ENCODE measurements at regions not wholly inside any gene's neighbourhood (a gene's known extent, or its start where the extent isn't known, plus 50 kb on each side); places are given as distances from the start of the nearest gene placed in this dataset.

GRCh38 chr2:220280736-220281135, 653.3 kb downstream of the SLC4A3 start:
- intact Hi-C loops (cut with DNase I) = no loop called here
- WGBS = 80% methylated on average over 4 of the region's 4 CpGs

GRCh38 chr2:220281771-220282170, 654.3 kb downstream of the SLC4A3 start:
- no peaks in the 10 kb centered on the region for H3K4me1 ChIP-seq (ENCODE audit: control insufficient read depth, insufficient read depth, low read length)
- no peak for ATAC-seq

More at GRCh38 chr2:220280736-220281135, 653.3 kb downstream of the SLC4A3 start:
- H3K9me3 ChIP-seq (ENCODE audit: control insufficient read depth, low read length) = no peaks in the 10 kb centered on the region
- DNase-seq = no peak
- ATAC-seq = no peak
- no peaks in the 10 kb centered on the region for H3K4me1 ChIP-seq (ENCODE audit: control insufficient read depth, insufficient read depth, low read length)
- H3K27me3 ChIP-seq (ENCODE audit: control insufficient read depth, insufficient read depth) = no peaks in the 10 kb centered on the region
- no peak overlapping the region for H3K4me3 ChIP-seq (ENCODE audit: low read length)
- H3K27ac ChIP-seq (ENCODE audit: low read length) = no peak overlapping the region

GRCh38 chr2:220282236-220282635, 654.8 kb downstream of the SLC4A3 start:
- no peaks in the 10 kb centered on the region for H3K9me3 ChIP-seq (ENCODE audit: control insufficient read depth, low read length)
- H3K4me1 ChIP-seq (ENCODE audit: control insufficient read depth, insufficient read depth, low read length) = no peaks in the 10 kb centered on the region
- intact Hi-C loops (cut with DNase I) = no loop called here
- DNase-seq (no peak), ATAC-seq (no peak)
- no peak overlapping the region for H3K27ac ChIP-seq (ENCODE audit: low read length)
- WGBS = 82% methylated on average over 3 of the region's 3 CpGs
- no peaks in the 10 kb centered on the region for H3K27me3 ChIP-seq (ENCODE audit: control insufficient read depth, insufficient read depth)
- no peak overlapping the region for H3K4me3 ChIP-seq (ENCODE audit: low read length)

More at GRCh38 chr2:220281771-220282170, 654.3 kb downstream of the SLC4A3 start:
- Histone ChIP-seq H3K4me3 (ENCODE audit: low read length) (no peak overlapping the region), H3K27me3 (ENCODE audit: control insufficient read depth, insufficient read depth) (no peaks in the 10 kb centered on the region), H3K9me3 (ENCODE audit: control insufficient read depth, low read length) (no peaks in the 10 kb centered on the region), H3K27ac (ENCODE audit: low read length) (no peak overlapping the region)
- WGBS = 31% methylated on average over 1 of the region's 1 CpG
- no peak for DNase-seq
- intact Hi-C loops (cut with DNase I) = no loop called here

- H3K27ac ChIP-seq (ENCODE audit: low read length) = no peak overlapping the region
- intact Hi-C loops (cut with DNase I) = no loop called here
- no peak overlapping the region for H3K4me3 ChIP-seq (ENCODE audit: low read length)
- H3K9me3 ChIP-seq (ENCODE audit: control insufficient read depth, low read length) = no peaks in the 10 kb centered on the region
- no peaks in the 10 kb centered on the region for H3K27me3 ChIP-seq (ENCODE audit: control insufficient read depth, insufficient read depth)
- 91% methylated on average over 1 of the region's 1 CpG for WGBS
- DNase-seq (no peak), ATAC-seq (no peak)
- no peaks in the 10 kb centered on the region for H3K4me1 ChIP-seq (ENCODE audit: control insufficient read depth, insufficient read depth, low read length)
Observed at GRCh38 chr2:220293966-220294365, 666.5 kb downstream of the SLC4A3 start.

- Histone ChIP-seq H3K4me1 (ENCODE audit: control insufficient read depth, insufficient read depth, low read length) (no peaks in the 10 kb centered on the region), H3K27ac (ENCODE audit: low read length) (no peak overlapping the region), H3K4me3 (ENCODE audit: low read length) (no peak overlapping the region), H3K27me3 (ENCODE audit: control insufficient read depth, insufficient read depth) (no peaks in the 10 kb centered on the region), H3K9me3 (ENCODE audit: control insufficient read depth, low read length) (no peaks in the 10 kb centered on the region)
- no peak for DNase-seq
- intact Hi-C loops (cut with DNase I) = no loop called here
- 15% methylated on average over 2 of the region's 2 CpGs for WGBS
- no peak for ATAC-seq
Observed at GRCh38 chr2:220296174-220296573, 668.7 kb downstream of the SLC4A3 start.

GRCh38 chr2:220297093-220297492, 669.7 kb downstream of the SLC4A3 start:
- Histone ChIP-seq H3K9me3 (ENCODE audit: control insufficient read depth, low read length) (no peaks in the 10 kb centered on the region), H3K27ac (ENCODE audit: low read length) (no peak overlapping the region), H3K4me1 (ENCODE audit: control insufficient read depth, insufficient read depth, low read length) (no peaks in the 10 kb centered on the region), H3K4me3 (ENCODE audit: low read length) (no peak overlapping the region), H3K27me3 (ENCODE audit: control insufficient read depth, insufficient read depth) (no peaks in the 10 kb centered on the region)
- 86% methylated on average over 2 of the region's 2 CpGs for WGBS
- intact Hi-C loops (cut with DNase I) = no loop called here
- DNase-seq (no peak), ATAC-seq (no peak)

- intact Hi-C loops (cut with DNase I) = no loop called here
- no peak overlapping the region for H3K4me3 ChIP-seq (ENCODE audit: low read length)
- H3K9me3 ChIP-seq (ENCODE audit: control insufficient read depth, low read length) = no peaks in the 10 kb centered on the region
- no peaks in the 10 kb centered on the region for H3K27me3 ChIP-seq (ENCODE audit: control insufficient read depth, insufficient read depth)
- 82% methylated on average over 3 of the region's 3 CpGs for WGBS
- DNase-seq (no peak), ATAC-seq (no peak)
- H3K4me1 ChIP-seq (ENCODE audit: control insufficient read depth, insufficient read depth, low read length) = no peaks in the 10 kb centered on the region
- no peak overlapping the region for H3K27ac ChIP-seq (ENCODE audit: low read length)
Observed at GRCh38 chr2:220300806-220301205, 673.4 kb downstream of the SLC4A3 start.

- intact Hi-C loops (cut with DNase I) = no loop called here
- ATAC-seq = no peak
- no peaks in the 10 kb centered on the region for H3K27me3 ChIP-seq (ENCODE audit: control insufficient read depth, insufficient read depth)
Observed at GRCh38 chr2:220302756-220303155, 675.3 kb downstream of the SLC4A3 start.

GRCh38 chr2:220309215-220309614, 681.8 kb downstream of the SLC4A3 start:
- intact Hi-C loops (cut with DNase I) = no loop called here
- 86% methylated on average over 1 of the region's 1 CpG for whole genome bisulfite sequencing

More at GRCh38 chr2:220302756-220303155, 675.3 kb downstream of the SLC4A3 start:
- Histone ChIP-seq H3K4me3 (ENCODE audit: low read length) (no peak overlapping the region), H3K27ac (ENCODE audit: low read length) (no peak overlapping the region), H3K4me1 (ENCODE audit: control insufficient read depth, insufficient read depth, low read length) (no peaks in the 10 kb centered on the region), H3K9me3 (ENCODE audit: control insufficient read depth, low read length) (no peaks in the 10 kb centered on the region)
- no peak for DNase-seq
- 80% methylated on average over 1 of the region's 1 CpG for WGBS

GRCh38 chr2:220310451-220310861, 683.0 kb downstream of the SLC4A3 start:
- 29% methylated on average over 1 of the region's 1 CpG for WGBS
- no peaks in the 10 kb centered on the region for H3K9me3 ChIP-seq (ENCODE audit: control insufficient read depth, low read length)
- no peak overlapping the region for H3K4me3 ChIP-seq (ENCODE audit: low read length)
- no peak for ATAC-seq
- H3K27ac ChIP-seq (ENCODE audit: low read length) = no peak overlapping the region
- intact Hi-C loops (cut with DNase I) = no loop called here
- DNase-seq = no peak
- no peaks in the 10 kb centered on the region for H3K27me3 ChIP-seq (ENCODE audit: control insufficient read depth, insufficient read depth)
- H3K4me1 ChIP-seq (ENCODE audit: control insufficient read depth, insufficient read depth, low read length) = peaks cover 2% of the 10 kb centered on the region

More at GRCh38 chr2:220309215-220309614, 681.8 kb downstream of the SLC4A3 start:
- ATAC-seq = no peak
- no peaks in the 10 kb centered on the region for H3K27me3 ChIP-seq (ENCODE audit: control insufficient read depth, insufficient read depth)
- no peak overlapping the region for H3K27ac ChIP-seq (ENCODE audit: low read length)
- no peak overlapping the region for H3K4me3 ChIP-seq (ENCODE audit: low read length)
- H3K9me3 ChIP-seq (ENCODE audit: control insufficient read depth, low read length) = no peaks in the 10 kb centered on the region
- peaks cover 2% of the 10 kb centered on the region for H3K4me1 ChIP-seq (ENCODE audit: control insufficient read depth, insufficient read depth, low read length)
- no peak for DNase-seq

- H3K4me3 ChIP-seq (ENCODE audit: low read length) = no peak overlapping the region
- no peak overlapping the region for H3K27ac ChIP-seq (ENCODE audit: low read length)
- 50% methylated on average over 4 of the region's 4 CpGs for WGBS
- no peaks in the 10 kb centered on the region for H3K27me3 ChIP-seq (ENCODE audit: control insufficient read depth, insufficient read depth)
- ATAC-seq (no peak), DNase-seq (no peak)
- intact Hi-C loops (cut with DNase I) = no loop called here
- no peaks in the 10 kb centered on the region for H3K9me3 ChIP-seq (ENCODE audit: control insufficient read depth, low read length)
- peaks cover 2% of the 10 kb centered on the region for H3K4me1 ChIP-seq (ENCODE audit: control insufficient read depth, insufficient read depth, low read length)
Observed at GRCh38 chr2:220315098-220315823, 687.8 kb downstream of the SLC4A3 start.

- no peaks in the 10 kb centered on the region for H3K27me3 ChIP-seq (ENCODE audit: control insufficient read depth, insufficient read depth)
- intact Hi-C loops (cut with DNase I) = no loop called here
- H3K4me3 ChIP-seq (ENCODE audit: low read length) = no peak overlapping the region
- 69% methylated on average over 2 of the region's 2 CpGs for WGBS
- DNase-seq (no peak), ATAC-seq (no peak)
- H3K4me1 ChIP-seq (ENCODE audit: control insufficient read depth, insufficient read depth, low read length) = no peaks in the 10 kb centered on the region
- no peaks in the 10 kb centered on the region for H3K9me3 ChIP-seq (ENCODE audit: control insufficient read depth, low read length)
- H3K27ac ChIP-seq (ENCODE audit: low read length) = no peak overlapping the region
Observed at GRCh38 chr2:220318037-220318436, 690.6 kb downstream of the SLC4A3 start.
